Liver (tissue), 8 donors: ENCODE measurements at regions not wholly inside any gene's neighbourhood (a gene's known extent, or its start where the extent isn't known, plus 50 kb on each side); places are given as distances from the start of the nearest gene placed in this dataset.

Experiments used
- DNase-seq: peaks from one replicate; pipeline ENCODE4 v3.0.0-alpha.2; 2017; ENCODE audit warnings: low spot score
- H3K27ac ChIP-seq, 2 donors: one replicate each; pipeline ENCODE4 v1.7.0; 2013; ENCODE audit warnings: inconsistent platforms in 2 of 2, low read length in 2 of 2, control low read depth in 1 of 2, low read depth in 1 of 2, mild to moderate bottlenecking in 1 of 2
- H3K27me3 ChIP-seq, 4 donors: one replicate each; pipeline versions ENCODE4 v1.6.1 to v1.7.0; 2013; ENCODE audit warnings: low read length in 3 of 4, inconsistent platforms in 1 of 4, mild to moderate bottlenecking in 1 of 4, moderate library complexity in 1 of 4; ENCODE audit not compliant: control insufficient read depth in 4 of 4, insufficient read depth in 4 of 4
- H3K36me3 ChIP-seq, 4 donors: one replicate each; pipeline versions ENCODE4 v1.6.1 to v1.7.0; 2013; ENCODE audit warnings: low read length in 3 of 4, mild to moderate bottlenecking in 3 of 4, low read depth in 1 of 4, moderate library complexity in 1 of 4; ENCODE audit not compliant: control insufficient read depth in 4 of 4, insufficient read depth in 3 of 4
- H3K4me1 ChIP-seq, 4 donors: one replicate each; pipeline versions ENCODE4 v1.6.1 to v1.7.0; 2013; ENCODE audit warnings: low read length in 3 of 4, mild to moderate bottlenecking in 3 of 4, moderate library complexity in 1 of 4; ENCODE audit not compliant: control insufficient read depth in 4 of 4, insufficient read depth in 4 of 4
- H3K4me3 ChIP-seq, 3 donors: one replicate each; pipeline versions ENCODE4 v1.6.1 to v1.7.0; 2013; ENCODE audit warnings: low read length in 3 of 3, control low read depth in 1 of 3, low read depth in 1 of 3, mild to moderate bottlenecking in 1 of 3
- H3K9ac ChIP-seq, 2 donors: one replicate each; pipeline ENCODE4 v1.7.0; 2013; ENCODE audit warnings: low read length in 2 of 2, mild to moderate bottlenecking in 2 of 2, moderate library complexity in 2 of 2, control low read depth in 1 of 2, low read depth in 1 of 2
- H3K9me3 ChIP-seq, 4 donors: one replicate each; pipeline versions ENCODE4 v1.6.1 to v1.7.0; 2013; ENCODE audit warnings: low read length in 3 of 4; ENCODE audit not compliant: control insufficient read depth in 4 of 4
- EGR1 ChIP-seq, 2 donors: IDR thresholded peaks; 2 replicates each; pipeline ENCODE4 v1.6.1; 2016 to 2018; ENCODE audit warnings: antibody characterized with exemption in 2 of 2, low read depth in 2 of 2
- FOXA1 ChIP-seq: IDR thresholded peaks from 2 replicates; pipeline ENCODE4 v1.6.1; 2016; ENCODE audit warnings: antibody characterized with exemption
- FOXA2 ChIP-seq: IDR thresholded peaks from 2 replicates; pipeline ENCODE4 v1.6.1; 2016; ENCODE audit warnings: antibody characterized with exemption
- GABPA ChIP-seq, 2 donors: IDR thresholded peaks in 1 of 2; conservative IDR thresholded peaks in 1 of 2; 2 replicates each; pipeline ENCODE4 v1.6.1; 2016; ENCODE audit warnings: antibody characterized with exemption in 2 of 2, mild to moderate bottlenecking in 1 of 2, moderate library complexity in 1 of 2
- HNF4G ChIP-seq: IDR thresholded peaks from 2 replicates; pipeline ENCODE4 v1.6.1; 2016; ENCODE audit warnings: antibody characterized with exemption
- RXRA ChIP-seq, 2 donors: IDR thresholded peaks; 2 replicates each; pipeline ENCODE4 v1.6.1; 2017 to 2018; ENCODE audit warnings: antibody characterized with exemption in 2 of 2, mild to moderate bottlenecking in 1 of 2
- SP1 ChIP-seq: IDR thresholded peaks from 2 replicates; pipeline ENCODE4 v1.6.1; 2018; ENCODE audit warnings: antibody characterized with exemption, mild to moderate bottlenecking
- TAF1 ChIP-seq: conservative IDR thresholded peaks from 2 replicates; pipeline ENCODE4 v1.6.1; 2016; ENCODE audit warnings: antibody characterized with exemption, mild to moderate bottlenecking
- YY1 ChIP-seq: IDR thresholded peaks from 2 replicates; pipeline ENCODE4 v1.6.1; 2016; ENCODE audit warnings: antibody characterized with exemption, mild to moderate bottlenecking
- WGBS: extraction: QIAGEN DNeasy Blood & Tissue Kit; methylation state at CpG from one replicate; pipeline ENCODE4 v1.1.7; 2013; 5-methylcytosine and 5-hydroxymethylcytosine counted together
- TF ChIP-seq, protein P1 (sequence below): IDR thresholded peaks from 2 replicates; pipeline ENCODE4 v1.6.1; 2016; ENCODE audit warnings: antibody characterized with exemption
- TF ChIP-seq, protein P2 (sequence below): fragments of 150-350 bp; IDR thresholded peaks from 2 replicates; pipeline ENCODE4 v1.5.1; 2017; ENCODE audit warnings: improper control_type of control experiment, low read depth, low read length; ENCODE audit not compliant: missing input control
- TF ChIP-seq, protein P3 (sequence below): IDR thresholded peaks from 2 replicates; pipeline ENCODE4 v1.6.1; 2016; ENCODE audit warnings: antibody characterized with exemption
- TF ChIP-seq, protein P4 (sequence below): IDR thresholded peaks from 2 replicates; pipeline ENCODE4 v1.6.1; 2016; ENCODE audit warnings: antibody characterized with exemption, mild to moderate bottlenecking
- donor health status: healthy.
- donor health status: healthy.
- donor health status: healthy.
- donor health status: healthy.
- donor health status: healthy.

DNA sequence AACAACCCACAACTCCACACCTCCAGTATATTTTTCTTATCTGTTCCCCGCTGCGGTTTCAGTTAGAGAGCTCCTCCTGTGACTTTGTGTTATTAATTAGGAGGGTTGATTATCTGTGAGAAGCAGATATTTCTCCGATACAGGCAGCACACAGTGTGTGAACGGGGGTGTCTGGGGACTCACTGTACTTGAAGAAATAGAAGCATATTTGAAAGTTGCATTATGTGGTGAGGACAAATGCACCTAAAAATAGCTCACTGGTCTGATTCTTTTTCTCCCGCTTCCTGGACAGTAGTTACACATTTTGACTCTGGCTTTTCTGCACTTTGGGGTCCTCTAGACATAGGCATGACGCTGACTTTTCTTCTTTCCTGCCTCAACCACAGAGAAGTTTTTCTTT, 277.7 kb downstream of the VRK1 start:
- Histone ChIP-seq H3K27me3 (no peaks in the 10 kb centered on the region), H3K4me3 (no peak overlapping the region), H3K36me3 (no peaks in the 10 kb centered on the region), H3K9me3 (no peaks in the 10 kb centered on the region), H3K9ac (no peak overlapping the region), H3K27ac (no peak overlapping the region), H3K4me1 (no peaks in the 10 kb centered on the region)
- no peak for DNase-seq
- TF ChIP-seq HNF4G (no peak), YY1 (no peak), FOXA1 (no peak), RXRA (IDR thresholded peaks at IDR 0.05) (no peak), TAF1 (no peak), FOXA2 (no peak)
- TF ChIP-seq, protein P1, sequence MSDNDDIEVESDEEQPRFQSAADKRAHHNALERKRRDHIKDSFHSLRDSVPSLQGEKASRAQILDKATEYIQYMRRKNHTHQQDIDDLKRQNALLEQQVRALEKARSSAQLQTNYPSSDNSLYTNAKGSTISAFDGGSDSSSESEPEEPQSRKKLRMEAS: no peak
- TF ChIP-seq, protein P2, sequence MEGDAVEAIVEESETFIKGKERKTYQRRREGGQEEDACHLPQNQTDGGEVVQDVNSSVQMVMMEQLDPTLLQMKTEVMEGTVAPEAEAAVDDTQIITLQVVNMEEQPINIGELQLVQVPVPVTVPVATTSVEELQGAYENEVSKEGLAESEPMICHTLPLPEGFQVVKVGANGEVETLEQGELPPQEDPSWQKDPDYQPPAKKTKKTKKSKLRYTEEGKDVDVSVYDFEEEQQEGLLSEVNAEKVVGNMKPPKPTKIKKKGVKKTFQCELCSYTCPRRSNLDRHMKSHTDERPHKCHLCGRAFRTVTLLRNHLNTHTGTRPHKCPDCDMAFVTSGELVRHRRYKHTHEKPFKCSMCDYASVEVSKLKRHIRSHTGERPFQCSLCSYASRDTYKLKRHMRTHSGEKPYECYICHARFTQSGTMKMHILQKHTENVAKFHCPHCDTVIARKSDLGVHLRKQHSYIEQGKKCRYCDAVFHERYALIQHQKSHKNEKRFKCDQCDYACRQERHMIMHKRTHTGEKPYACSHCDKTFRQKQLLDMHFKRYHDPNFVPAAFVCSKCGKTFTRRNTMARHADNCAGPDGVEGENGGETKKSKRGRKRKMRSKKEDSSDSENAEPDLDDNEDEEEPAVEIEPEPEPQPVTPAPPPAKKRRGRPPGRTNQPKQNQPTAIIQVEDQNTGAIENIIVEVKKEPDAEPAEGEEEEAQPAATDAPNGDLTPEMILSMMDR: no peak
- TF ChIP-seq, protein P3, sequence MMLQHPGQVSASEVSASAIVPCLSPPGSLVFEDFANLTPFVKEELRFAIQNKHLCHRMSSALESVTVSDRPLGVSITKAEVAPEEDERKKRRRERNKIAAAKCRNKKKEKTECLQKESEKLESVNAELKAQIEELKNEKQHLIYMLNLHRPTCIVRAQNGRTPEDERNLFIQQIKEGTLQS: no peak
- TF ChIP-seq, protein P4, sequence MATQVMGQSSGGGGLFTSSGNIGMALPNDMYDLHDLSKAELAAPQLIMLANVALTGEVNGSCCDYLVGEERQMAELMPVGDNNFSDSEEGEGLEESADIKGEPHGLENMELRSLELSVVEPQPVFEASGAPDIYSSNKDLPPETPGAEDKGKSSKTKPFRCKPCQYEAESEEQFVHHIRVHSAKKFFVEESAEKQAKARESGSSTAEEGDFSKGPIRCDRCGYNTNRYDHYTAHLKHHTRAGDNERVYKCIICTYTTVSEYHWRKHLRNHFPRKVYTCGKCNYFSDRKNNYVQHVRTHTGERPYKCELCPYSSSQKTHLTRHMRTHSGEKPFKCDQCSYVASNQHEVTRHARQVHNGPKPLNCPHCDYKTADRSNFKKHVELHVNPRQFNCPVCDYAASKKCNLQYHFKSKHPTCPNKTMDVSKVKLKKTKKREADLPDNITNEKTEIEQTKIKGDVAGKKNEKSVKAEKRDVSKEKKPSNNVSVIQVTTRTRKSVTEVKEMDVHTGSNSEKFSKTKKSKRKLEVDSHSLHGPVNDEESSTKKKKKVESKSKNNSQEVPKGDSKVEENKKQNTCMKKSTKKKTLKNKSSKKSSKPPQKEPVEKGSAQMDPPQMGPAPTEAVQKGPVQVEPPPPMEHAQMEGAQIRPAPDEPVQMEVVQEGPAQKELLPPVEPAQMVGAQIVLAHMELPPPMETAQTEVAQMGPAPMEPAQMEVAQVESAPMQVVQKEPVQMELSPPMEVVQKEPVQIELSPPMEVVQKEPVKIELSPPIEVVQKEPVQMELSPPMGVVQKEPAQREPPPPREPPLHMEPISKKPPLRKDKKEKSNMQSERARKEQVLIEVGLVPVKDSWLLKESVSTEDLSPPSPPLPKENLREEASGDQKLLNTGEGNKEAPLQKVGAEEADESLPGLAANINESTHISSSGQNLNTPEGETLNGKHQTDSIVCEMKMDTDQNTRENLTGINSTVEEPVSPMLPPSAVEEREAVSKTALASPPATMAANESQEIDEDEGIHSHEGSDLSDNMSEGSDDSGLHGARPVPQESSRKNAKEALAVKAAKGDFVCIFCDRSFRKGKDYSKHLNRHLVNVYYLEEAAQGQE: no peak
- WGBS: 46% methylated on average over 6 of the region's 6 CpGs

DNA sequence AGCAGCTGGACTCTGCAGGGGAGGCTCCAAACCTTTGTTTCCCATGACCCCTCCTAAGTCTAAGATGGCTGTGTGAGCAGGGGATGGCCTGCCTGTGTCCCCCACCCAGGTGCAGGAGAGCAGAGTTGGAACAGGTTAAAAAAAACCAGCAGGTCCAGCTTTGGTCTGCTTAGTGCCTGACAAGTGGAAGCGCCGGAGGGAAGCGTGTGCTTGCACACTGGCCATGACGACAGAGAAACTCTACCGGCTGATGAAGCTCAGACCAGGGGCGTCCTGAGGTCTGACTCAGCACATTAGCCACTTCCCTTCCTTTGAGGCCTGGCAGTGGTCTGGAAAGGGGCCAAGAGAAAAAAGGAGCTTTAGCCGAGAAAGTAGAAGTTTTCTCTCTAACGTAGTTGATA, 280.1 kb downstream of the VRK1 start:
- no peak overlapping the region for H3K9ac ChIP-seq
- no peak for DNase-seq
- 52% methylated on average over 8 of the region's 8 CpGs for WGBS
- H3K4me1 ChIP-seq: no peaks in the 10 kb centered on the region
- no peak overlapping the region for H3K27ac ChIP-seq
- no peaks in the 10 kb centered on the region for H3K27me3 ChIP-seq
- H3K9me3 ChIP-seq: no peaks in the 10 kb centered on the region
- TF ChIP-seq FOXA2 (no peak), SP1 (no peak), GABPA (IDR thresholded peaks at IDR 0.05 in 1 of 2, conservative IDR thresholded peaks at IDR 0.05 in 1 of 2) (no peak), RXRA (IDR thresholded peaks at IDR 0.05) (no peak), TAF1 (no peak), FOXA1 (no peak), EGR1 (IDR thresholded peaks at IDR 0.05; ENCODE audit: low read depth in 2 of 2) (no peak)
- TF ChIP-seq, protein P3: no peak
- TF ChIP-seq, protein P4: no peak
- TF ChIP-seq, protein P2: no peak
- no peak overlapping the region for H3K4me3 ChIP-seq
- H3K36me3 ChIP-seq: no peaks in the 10 kb centered on the region
